ENCODE measurements at regions not wholly inside any gene's neighbourhood (a gene's known extent, or its start where the extent isn't known, plus 50 kb on each side); places are given as distances from the start of the nearest gene placed in this dataset.

GRCh38 chr5:2917093-2917492, 165.6 kb upstream of the IRX2 start:
- DNase-seq (ENCODE audit: low spot score): no peak
- no peak for ATAC-seq (ENCODE audit: insufficient number of reproducible peaks, low FRiP score, low read depth)
- no peak for TF ChIP-seq CTCF (IDR thresholded peaks at IDR 0.05)
- no peaks in the 10 kb centered on the region for H3K4me1 ChIP-seq (ENCODE audit: control insufficient read depth in 1 of 2, low read depth in 2 of 2)
- no peaks in the 10 kb centered on the region for H3K36me3 ChIP-seq
- H3K9me3 ChIP-seq: no peaks in the 10 kb centered on the region
- no peak overlapping the region for H3K27ac ChIP-seq
- no peak overlapping the region for H3K4me3 ChIP-seq
- H3K27me3 ChIP-seq (replicated peaks; ENCODE audit: insufficient read depth): no peaks in the 10 kb centered on the region

- no peak overlapping the region for H3K27ac ChIP-seq
- H3K27me3 ChIP-seq (replicated peaks; ENCODE audit: insufficient read depth): no peaks in the 10 kb centered on the region
- no peaks in the 10 kb centered on the region for H3K4me1 ChIP-seq (ENCODE audit: control insufficient read depth in 1 of 2, low read depth in 2 of 2)
- H3K36me3 ChIP-seq: no peaks in the 10 kb centered on the region
- no peak for DNase-seq (ENCODE audit: low spot score)
- no peak for ATAC-seq (ENCODE audit: insufficient number of reproducible peaks, low FRiP score, low read depth)
- no peaks in the 10 kb centered on the region for H3K9me3 ChIP-seq
- TF ChIP-seq CTCF (IDR thresholded peaks at IDR 0.05): no peak
- H3K4me3 ChIP-seq: no peak overlapping the region
Observed at GRCh38 chr5:2916076-2916682, 164.7 kb upstream of the IRX2 start.

GRCh38 chr5:2914981-2915484, 163.6 kb upstream of the IRX2 start:
- DNase-seq (ENCODE audit: low spot score) (no peak), ATAC-seq (ENCODE audit: insufficient number of reproducible peaks, low FRiP score, low read depth) (no peak)
- no peak overlapping the region for H3K27ac ChIP-seq
- H3K4me3 ChIP-seq: no peak overlapping the region
- H3K9me3 ChIP-seq: no peaks in the 10 kb centered on the region
- no peaks in the 10 kb centered on the region for H3K36me3 ChIP-seq
- no peaks in the 10 kb centered on the region for H3K27me3 ChIP-seq (replicated peaks; ENCODE audit: insufficient read depth)
- H3K4me1 ChIP-seq (ENCODE audit: control insufficient read depth in 1 of 2, low read depth in 2 of 2): no peaks in the 10 kb centered on the region
- no peak for TF ChIP-seq CTCF (IDR thresholded peaks at IDR 0.05)

- H3K4me3 ChIP-seq: no peak overlapping the region
Observed at GRCh38 chr5:2914022-2914661, 162.7 kb upstream of the IRX2 start.

More at GRCh38 chr5:2914022-2914661, 162.7 kb upstream of the IRX2 start:
- ATAC-seq (ENCODE audit: insufficient number of reproducible peaks, low FRiP score, low read depth): no peak
- no peak for DNase-seq (ENCODE audit: low spot score)
- no peaks in the 10 kb centered on the region for H3K36me3 ChIP-seq
- H3K4me1 ChIP-seq (ENCODE audit: control insufficient read depth in 1 of 2, low read depth in 2 of 2): no peaks in the 10 kb centered on the region
- H3K27ac ChIP-seq: no peak overlapping the region
- TF ChIP-seq CTCF (IDR thresholded peaks at IDR 0.05): no peak
- no peaks in the 10 kb centered on the region for H3K27me3 ChIP-seq (replicated peaks; ENCODE audit: insufficient read depth)
- no peaks in the 10 kb centered on the region for H3K9me3 ChIP-seq
